PC-9 (cell line): ENCODE measurements at regions not wholly inside any gene's neighbourhood (a gene's known extent, or its start where the extent isn't known, plus 50 kb on each side); places are given as distances from the start of the nearest gene placed in this dataset.

Experiments used
- BruUV-seq: library from RNA; stranded (reverse); fragments of 400-500 nt; replicated peaks from 2 replicates; lab custom pipeline; 2021; lab: Mats Ljungman, UMichigan
- CTCF ChIA-PET: fragments of 300-600 bp; sonication (Branson Sonifier 250); formaldehyde crosslinking; loops from one replicate; lab custom pipeline; 2022; ENCODE audit warnings: antibody characterized with exemption; lab: Charles Lee
- POLR2A ChIA-PET: fragments of 300-600 bp; sonication (Branson Sonifier 250); formaldehyde crosslinking; loops from one replicate; lab custom pipeline; 2022; ENCODE audit warnings: antibody characterized with exemption; ENCODE audit not compliant: unreplicated experiment; lab: Charles Lee
- DNase-seq, 2 experiments: peaks; one replicate each; pipeline versions ENCODE4 v3.0.0 to v3.0.0-alpha.2; 2015 to 2022; ENCODE audit warnings: mixed read lengths in 1 of 2
- H2AFZ ChIP-seq: fragments of 200-600 bp; sonication (generic); 2 replicates; pipeline ENCODE4 v1.8.1; 2017; ENCODE audit warnings: antibody characterized with exemption
- H3F3A ChIP-seq: fragments of 200-600 bp; sonication (generic); 2 replicates; pipeline ENCODE4 v1.8.1; 2017; ENCODE audit warnings: antibody characterized with exemption, mild to moderate bottlenecking, low read depth; ENCODE audit not compliant: insufficient read depth
- H3K27ac ChIP-seq: fragments of 200-600 bp; sonication (generic); 2 replicates; pipeline ENCODE4 v1.6.1; 2016; ENCODE audit warnings: mixed run types
- H3K27me3 ChIP-seq: fragments of 200-600 bp; sonication (generic); 2 replicates; pipeline ENCODE4 v1.6.1; 2016; ENCODE audit warnings: low read depth, mixed run types; ENCODE audit not compliant: insufficient read depth
- H3K36me3 ChIP-seq: fragments of 200-600 bp; sonication (generic); 2 replicates; pipeline ENCODE4 v1.6.1; 2016; ENCODE audit warnings: low read depth, mixed run types
- H3K4me1 ChIP-seq: fragments of 200-600 bp; sonication (generic); replicated peaks from 2 replicates; pipeline ENCODE4 v1.6.1; 2016; ENCODE audit warnings: mixed run types; ENCODE audit not compliant: insufficient read depth
- H3K4me2 ChIP-seq: fragments of 200-600 bp; sonication (generic); 2 replicates; pipeline ENCODE4 v1.6.1; 2017; ENCODE audit warnings: mixed run types
- H3K4me3 ChIP-seq: fragments of 200-600 bp; sonication (generic); 2 replicates; pipeline ENCODE4 v1.6.1; 2016; ENCODE audit warnings: mixed run types
- H3K79me2 ChIP-seq: fragments of 200-600 bp; sonication (generic); 2 replicates; pipeline ENCODE4 v1.6.1; 2017; ENCODE audit warnings: low read depth, mixed run types
- H3K9me2 ChIP-seq: fragments of 200-600 bp; sonication (generic); 2 replicates; pipeline ENCODE4 v1.8.1; 2017; ENCODE audit warnings: mild to moderate bottlenecking; ENCODE audit not compliant: insufficient read depth
- H3K9me3 ChIP-seq: fragments of 200-600 bp; sonication (generic); 2 replicates; pipeline ENCODE4 v1.8.1; 2016; ENCODE audit warnings: low read depth; ENCODE audit not compliant: insufficient read depth
- H4K20me1 ChIP-seq: fragments of 200-600 bp; sonication (generic); 2 replicates; pipeline ENCODE4 v1.8.1; 2017; ENCODE audit not compliant: insufficient read depth
- EZH2 ChIP-seq: fragments of 200-600 bp; sonication (generic); IDR thresholded peaks from 2 replicates; pipeline ENCODE4 v1.8.0; 2017; ENCODE audit warnings: antibody characterized with exemption, low read depth
- intact Hi-C: fragments of 100-400 bp; cut with micrococcal nuclease; formaldehyde crosslinking; loops from one replicate; pipeline ENCODE4 v1.10.0; 2022; ENCODE audit not compliant: unreplicated experiment
- TF ChIP-seq, protein P1 (sequence below): fragments of 200-600 bp; sonication (generic); conservative IDR thresholded peaks from 2 replicates; pipeline ENCODE4 v1.6.1; 2017; ENCODE audit warnings: mixed run types, antibody characterized with exemption, mild to moderate bottlenecking, moderate library complexity

- Histone ChIP-seq H3K27ac (no peak overlapping the region), H3K27me3 (no peaks in the 10 kb centered on the region), H3F3A (no peaks in the 10 kb centered on the region; the same call in 1 of the 2 replicates), H4K20me1 (no peaks in the 10 kb centered on the region), H3K4me2 (no peak overlapping the region), H3K4me1 (peaks cover 39% of the 10 kb centered on the region), H3K4me3 (no peak overlapping the region), H3K9me2 (no peaks in the 10 kb centered on the region), H2AFZ (no peak overlapping the region), H3K9me3 (peaks cover 4% of the 10 kb centered on the region; the same call in 1 of the 2 replicates), H3K79me2 (no peaks in the 10 kb centered on the region), H3K36me3 (no peaks in the 10 kb centered on the region)
- intact Hi-C loops: loop anchor here (5.0 kb wide), 2 partner anchors 74 to 246 kb away; no protein-coding TSS in a partner anchor
- TF ChIP-seq, protein P1, sequence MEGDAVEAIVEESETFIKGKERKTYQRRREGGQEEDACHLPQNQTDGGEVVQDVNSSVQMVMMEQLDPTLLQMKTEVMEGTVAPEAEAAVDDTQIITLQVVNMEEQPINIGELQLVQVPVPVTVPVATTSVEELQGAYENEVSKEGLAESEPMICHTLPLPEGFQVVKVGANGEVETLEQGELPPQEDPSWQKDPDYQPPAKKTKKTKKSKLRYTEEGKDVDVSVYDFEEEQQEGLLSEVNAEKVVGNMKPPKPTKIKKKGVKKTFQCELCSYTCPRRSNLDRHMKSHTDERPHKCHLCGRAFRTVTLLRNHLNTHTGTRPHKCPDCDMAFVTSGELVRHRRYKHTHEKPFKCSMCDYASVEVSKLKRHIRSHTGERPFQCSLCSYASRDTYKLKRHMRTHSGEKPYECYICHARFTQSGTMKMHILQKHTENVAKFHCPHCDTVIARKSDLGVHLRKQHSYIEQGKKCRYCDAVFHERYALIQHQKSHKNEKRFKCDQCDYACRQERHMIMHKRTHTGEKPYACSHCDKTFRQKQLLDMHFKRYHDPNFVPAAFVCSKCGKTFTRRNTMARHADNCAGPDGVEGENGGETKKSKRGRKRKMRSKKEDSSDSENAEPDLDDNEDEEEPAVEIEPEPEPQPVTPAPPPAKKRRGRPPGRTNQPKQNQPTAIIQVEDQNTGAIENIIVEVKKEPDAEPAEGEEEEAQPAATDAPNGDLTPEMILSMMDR: no peak
- no peak for TF ChIP-seq EZH2
- DNase-seq: no peak
- ChIA-PET CTCF (no interaction called here), POLR2A (interaction anchor here (0.7 kb wide), 1 partner anchor 611 kb away, joined by 4 read pairs; the partner anchor contains the start of gene INHBE)
- no TSS peak for BruUV-seq
These were observed 124.9 kb downstream of the ATP23 start for GRCh38 chr12:58066296-58066695.

- Histone ChIP-seq H3K79me2 (no peaks in the 10 kb centered on the region), H3K4me1 (peaks cover 39% of the 10 kb centered on the region), H3K27ac (peak overlapping the region; percentile 57), H4K20me1 (no peaks in the 10 kb centered on the region), H3K4me3 (no peak overlapping the region), H3K27me3 (no peaks in the 10 kb centered on the region), H3K9me2 (no peaks in the 10 kb centered on the region), H2AFZ (no peak overlapping the region; the same call in 1 of the 2 replicates), H3F3A (no peaks in the 10 kb centered on the region; the same call in 1 of the 2 replicates), H3K36me3 (no peaks in the 10 kb centered on the region), H3K4me2 (peak overlapping the region; percentile 43), H3K9me3 (peaks cover 4% of the 10 kb centered on the region; the same call in 1 of the 2 replicates)
- CTCF ChIA-PET: interaction anchor here (0.6 to 0.8 kb wide), 2 partner anchors 84 to 988 kb away, joined by 3 read pairs; no protein-coding TSS in a partner anchor
- intact Hi-C loops: loop anchor here (5.0 kb wide), 2 partner anchors 75 to 245 kb away; no protein-coding TSS in a partner anchor
- no peak for TF ChIP-seq EZH2
- TF ChIP-seq, protein P1: no peak
- BruUV-seq: no TSS peak
- POLR2A ChIA-PET: no interaction called here
- DNase-seq: peak; percentile 22 to 99
These were observed 126.4 kb downstream of the ATP23 start for GRCh38 chr12:58067610-58068387.

DNA sequence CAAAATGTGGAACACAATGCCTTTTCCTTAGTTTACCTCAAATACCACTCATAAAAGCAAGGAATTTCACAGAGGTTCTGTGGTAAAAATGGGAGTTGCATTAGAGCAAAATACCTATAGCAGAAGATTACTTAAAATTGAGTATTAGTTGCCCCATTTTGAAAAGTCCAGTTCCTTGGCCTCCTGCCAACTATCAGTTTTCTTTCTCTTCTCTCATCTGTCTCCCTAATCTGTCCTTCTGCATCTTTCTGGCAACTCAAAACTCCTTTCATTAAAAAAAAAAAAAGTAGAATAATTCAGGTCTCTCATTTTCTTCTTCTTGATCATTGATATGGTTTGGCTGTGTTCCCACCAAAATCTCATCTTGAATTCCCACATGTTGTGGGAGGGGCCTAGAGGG lies 127.3 kb downstream of the ATP23 start:
- H3K9me3 ChIP-seq: peaks cover 4% of the 10 kb centered on the region; the same call in 1 of the 2 replicates
- ChIA-PET CTCF (no interaction called here), POLR2A (no interaction called here)
- no TSS peak for BruUV-seq
- no peaks in the 10 kb centered on the region for H3K9me2 ChIP-seq
- no peaks in the 10 kb centered on the region for H3K79me2 ChIP-seq
- TF ChIP-seq, protein P1: no peak
- no peak for TF ChIP-seq EZH2
- no peak overlapping the region for H3K4me2 ChIP-seq
- no peak overlapping the region for H2AFZ ChIP-seq
- no peak overlapping the region for H3K4me3 ChIP-seq
- H3K27ac ChIP-seq: no peak overlapping the region
- no peak for DNase-seq
- intact Hi-C loops: loop anchor here (5.0 kb wide), 2 partner anchors 76 to 244 kb away; no protein-coding TSS in a partner anchor
- no peaks in the 10 kb centered on the region; the same call in 1 of the 2 replicates for H3F3A ChIP-seq
- peaks cover 39% of the 10 kb centered on the region for H3K4me1 ChIP-seq
- H3K27me3 ChIP-seq: no peaks in the 10 kb centered on the region
- no peaks in the 10 kb centered on the region for H4K20me1 ChIP-seq
- no peaks in the 10 kb centered on the region for H3K36me3 ChIP-seq
